ENCODE measurements at regions not wholly inside any gene's neighbourhood (a gene's known extent, or its start where the extent isn't known, plus 50 kb on each side); places are given as distances from the start of the nearest gene placed in this dataset.

DNA sequence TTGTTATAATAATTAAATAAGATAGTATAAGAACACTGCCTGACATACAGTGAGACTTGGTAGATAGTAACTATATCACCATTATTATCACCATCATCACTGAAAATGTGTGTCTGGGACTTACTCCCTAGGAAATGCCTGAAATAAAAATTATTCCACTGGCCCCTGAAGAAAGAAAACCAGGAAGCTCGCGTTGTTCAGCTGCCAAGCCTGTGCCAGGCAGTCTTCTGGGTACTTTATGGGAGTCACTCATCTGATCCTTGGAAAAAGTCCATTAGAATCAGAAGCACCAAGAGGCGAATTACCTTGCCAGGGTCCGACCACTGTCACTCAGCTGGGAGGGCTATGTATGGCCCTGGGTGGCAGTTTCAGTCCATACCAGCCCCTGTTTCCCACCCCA lies 220.3 kb upstream of the TPM1 start:
- Mint-ChIP-seq H3K36me3 (ENCODE audit: low read depth) (no peaks in the 10 kb centered on the region), H3K27ac (no peak overlapping the region), H3K4me1 (no peaks in the 10 kb centered on the region), H3K9me3 (no peaks in the 10 kb centered on the region), H3K27me3 (peaks cover 8% of the 10 kb centered on the region), H3K4me3 (no peak overlapping the region)
- DNase-seq (no peak), ATAC-seq (ENCODE audit: low read depth) (no peak)
- intact Hi-C loops (cut with micrococcal nuclease), result no loop called here
- POLR2A ChIA-PET, result no interaction called here
- CTCF ChIA-PET, result no interaction called here
- TF ChIP-seq, protein P1, sequence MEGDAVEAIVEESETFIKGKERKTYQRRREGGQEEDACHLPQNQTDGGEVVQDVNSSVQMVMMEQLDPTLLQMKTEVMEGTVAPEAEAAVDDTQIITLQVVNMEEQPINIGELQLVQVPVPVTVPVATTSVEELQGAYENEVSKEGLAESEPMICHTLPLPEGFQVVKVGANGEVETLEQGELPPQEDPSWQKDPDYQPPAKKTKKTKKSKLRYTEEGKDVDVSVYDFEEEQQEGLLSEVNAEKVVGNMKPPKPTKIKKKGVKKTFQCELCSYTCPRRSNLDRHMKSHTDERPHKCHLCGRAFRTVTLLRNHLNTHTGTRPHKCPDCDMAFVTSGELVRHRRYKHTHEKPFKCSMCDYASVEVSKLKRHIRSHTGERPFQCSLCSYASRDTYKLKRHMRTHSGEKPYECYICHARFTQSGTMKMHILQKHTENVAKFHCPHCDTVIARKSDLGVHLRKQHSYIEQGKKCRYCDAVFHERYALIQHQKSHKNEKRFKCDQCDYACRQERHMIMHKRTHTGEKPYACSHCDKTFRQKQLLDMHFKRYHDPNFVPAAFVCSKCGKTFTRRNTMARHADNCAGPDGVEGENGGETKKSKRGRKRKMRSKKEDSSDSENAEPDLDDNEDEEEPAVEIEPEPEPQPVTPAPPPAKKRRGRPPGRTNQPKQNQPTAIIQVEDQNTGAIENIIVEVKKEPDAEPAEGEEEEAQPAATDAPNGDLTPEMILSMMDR (IDR thresholded peaks at IDR 0.05), result no peak

DNA sequence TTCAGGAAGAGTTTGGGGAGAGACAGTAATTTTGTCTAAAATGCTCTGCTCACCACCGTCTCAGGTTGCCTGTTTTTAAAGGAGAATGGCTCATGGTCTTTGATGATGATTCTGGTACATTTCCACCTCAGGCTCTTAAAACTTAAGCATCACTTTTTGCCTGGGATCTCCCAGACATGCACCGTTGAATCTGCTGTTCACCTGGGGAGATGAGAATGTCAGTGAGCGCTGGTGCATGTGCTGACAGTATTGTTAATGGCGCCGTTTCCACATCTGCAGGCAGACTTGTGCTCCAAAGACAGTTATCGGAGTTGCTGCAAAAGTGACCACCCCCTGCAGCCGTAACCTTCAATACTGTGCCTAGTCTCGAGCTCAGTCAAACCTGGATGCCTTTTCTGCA lies 219.0 kb upstream of the TPM1 start:
- no peak overlapping the region for H3K4me3 Mint-ChIP-seq
- CTCF ChIA-PET, result no interaction called here
- H3K27me3 Mint-ChIP-seq, result peaks cover 10% of the 10 kb centered on the region
- H3K36me3 Mint-ChIP-seq (ENCODE audit: low read depth), result no peaks in the 10 kb centered on the region
- DNase-seq, result no peak
- H3K27ac Mint-ChIP-seq, result no peak overlapping the region
- TF ChIP-seq, protein P1 (IDR thresholded peaks at IDR 0.05), result no peak
- no peaks in the 10 kb centered on the region for H3K9me3 Mint-ChIP-seq
- POLR2A ChIA-PET, result no interaction called here
- no peaks in the 10 kb centered on the region for H3K4me1 Mint-ChIP-seq
- ATAC-seq (ENCODE audit: low read depth), result no peak
- intact Hi-C loops (cut with micrococcal nuclease), result no loop called here

DNA sequence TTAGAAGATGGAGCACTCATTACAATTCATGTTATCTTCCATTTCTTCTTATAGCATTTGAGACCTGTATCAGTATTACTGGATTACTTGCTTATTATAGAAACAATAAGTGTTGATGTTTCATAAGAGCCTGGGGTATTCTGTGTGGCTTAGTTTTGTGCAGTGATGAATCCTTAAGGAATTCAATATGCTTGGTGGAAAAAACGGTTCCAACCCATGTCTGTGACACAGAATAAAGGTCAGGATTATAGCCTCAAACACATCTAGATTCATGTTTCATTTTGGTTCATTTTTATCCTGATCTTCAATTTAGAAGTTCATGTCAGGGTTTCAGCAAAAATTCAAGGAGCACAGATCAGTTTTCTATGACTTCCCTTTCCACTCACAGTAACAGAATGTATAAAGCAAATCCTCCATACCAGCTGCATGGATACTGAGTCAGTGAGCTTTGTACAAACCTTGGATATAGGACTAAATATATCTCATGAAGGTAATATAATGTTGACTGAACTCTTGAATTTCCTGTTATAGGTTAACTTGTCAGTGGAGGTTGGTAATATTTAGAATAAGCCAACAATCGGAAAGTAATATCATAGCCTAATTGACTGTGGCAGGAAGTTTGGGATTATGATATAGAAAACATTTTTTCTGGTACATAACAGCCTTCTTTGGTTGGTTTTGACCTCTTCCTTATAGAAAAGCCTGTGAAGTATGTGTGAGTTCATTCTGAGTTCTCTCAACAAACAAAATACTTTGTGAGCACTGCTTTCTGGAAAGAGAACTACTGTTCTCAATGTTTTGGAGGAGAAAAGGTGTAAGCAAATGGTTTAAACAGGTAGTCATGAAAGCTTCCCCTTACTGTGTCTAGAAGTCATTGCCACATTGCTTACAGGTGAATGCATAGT lies 218.2 kb upstream of the TPM1 start:
- no peak for ATAC-seq (ENCODE audit: low read depth)
- H3K27me3 Mint-ChIP-seq, result peaks cover 10% of the 10 kb centered on the region
- POLR2A ChIA-PET, result no interaction called here

DNA sequence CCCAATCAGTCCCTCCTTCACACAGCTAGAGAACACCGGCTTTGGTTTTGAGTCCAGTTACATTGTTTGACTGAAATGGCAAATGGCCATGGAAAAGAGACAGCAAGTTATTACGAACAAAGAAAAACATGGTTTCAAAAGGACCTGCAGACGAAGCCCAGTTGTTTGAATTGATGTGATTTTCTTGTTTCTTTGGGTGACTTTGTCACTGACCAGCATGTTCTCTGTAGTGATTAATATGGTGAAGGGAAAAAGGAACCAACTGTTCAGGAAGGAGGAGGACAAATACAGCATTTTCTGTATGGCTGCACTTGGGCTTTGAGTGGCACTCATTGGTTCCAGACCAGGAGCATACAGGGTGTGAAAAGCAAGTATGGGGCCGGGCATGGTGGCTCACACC lies 217.4 kb upstream of the TPM1 start:
- Mint-ChIP-seq H3K4me1 (no peaks in the 10 kb centered on the region), H3K36me3 (ENCODE audit: low read depth) (no peaks in the 10 kb centered on the region), H3K27ac (no peak overlapping the region), H3K9me3 (peaks cover 2% of the 10 kb centered on the region), H3K4me3 (no peak overlapping the region), H3K27me3 (peaks cover 3% of the 10 kb centered on the region)
- CTCF ChIA-PET, result no interaction called here
- POLR2A ChIA-PET, result no interaction called here
- TF ChIP-seq, protein P1 (IDR thresholded peaks at IDR 0.05), result no peak
- DNase-seq (no peak), ATAC-seq (ENCODE audit: low read depth) (no peak)
- intact Hi-C loops (cut with micrococcal nuclease), result no loop called here

More for the DNA sequence above, 218.2 kb upstream of the TPM1 start:
- H3K4me3 Mint-ChIP-seq, result no peak overlapping the region
- no peak overlapping the region for H3K27ac Mint-ChIP-seq
- intact Hi-C loops (cut with micrococcal nuclease), result no loop called here
- H3K36me3 Mint-ChIP-seq (ENCODE audit: low read depth), result no peaks in the 10 kb centered on the region
- no peak for DNase-seq
- TF ChIP-seq, protein P1 (IDR thresholded peaks at IDR 0.05), result no peak
- no peaks in the 10 kb centered on the region for H3K4me1 Mint-ChIP-seq
- CTCF ChIA-PET, result no interaction called here
- no peaks in the 10 kb centered on the region for H3K9me3 Mint-ChIP-seq

DNA sequence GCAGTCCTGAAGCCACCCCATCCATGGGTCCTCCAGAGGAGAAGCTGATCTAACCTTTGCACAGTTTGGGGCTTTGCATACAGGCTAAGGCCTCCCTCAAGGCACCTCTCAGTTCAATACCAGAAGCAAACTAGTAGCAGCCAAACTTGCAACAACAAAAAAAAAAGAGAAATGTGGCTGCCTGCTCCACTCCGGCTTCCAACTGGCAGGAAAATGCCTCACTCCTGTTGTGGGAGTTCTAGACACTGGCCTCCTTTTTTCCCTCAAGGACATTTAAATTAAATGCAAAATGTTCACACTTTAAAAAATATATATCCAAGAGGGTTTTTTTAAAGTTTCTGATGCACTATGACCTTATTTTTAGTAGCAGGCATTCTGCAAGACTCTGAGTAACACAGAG lies 216.0 kb upstream of the TPM1 start:
- no peaks in the 10 kb centered on the region for H3K4me1 Mint-ChIP-seq
- TF ChIP-seq, protein P1 (IDR thresholded peaks at IDR 0.05), result no peak
- H3K27ac Mint-ChIP-seq, result no peak overlapping the region
- H3K36me3 Mint-ChIP-seq (ENCODE audit: low read depth), result no peaks in the 10 kb centered on the region
- H3K9me3 Mint-ChIP-seq, result peaks cover 2% of the 10 kb centered on the region
- intact Hi-C loops (cut with micrococcal nuclease), result no loop called here
- no peak overlapping the region for H3K4me3 Mint-ChIP-seq
- ChIA-PET CTCF (no interaction called here), POLR2A (no interaction called here)
- ATAC-seq (ENCODE audit: low read depth) (no peak), DNase-seq (no peak)
- peaks cover 3% of the 10 kb centered on the region for H3K27me3 Mint-ChIP-seq
